CD4-positive, alpha-beta T cell treated with Interleukin-6 for 4 hours (primary cell): ENCODE measurements at regions not wholly inside any gene's neighbourhood (a gene's known extent, or its start where the extent isn't known, plus 50 kb on each side); places are given as distances from the start of the nearest gene placed in this dataset.
"Not testable (repeated sequence)": the region's sequence is repeated elsewhere in the genome, so short reads cannot be mapped to it uniquely, and the experiment has no call there.

Experiments used
- DNase-seq: peaks from one replicate; pipeline ENCODE4 v3.0.0-alpha.2; 2020; ENCODE audit warnings: mixed read lengths

DNA sequence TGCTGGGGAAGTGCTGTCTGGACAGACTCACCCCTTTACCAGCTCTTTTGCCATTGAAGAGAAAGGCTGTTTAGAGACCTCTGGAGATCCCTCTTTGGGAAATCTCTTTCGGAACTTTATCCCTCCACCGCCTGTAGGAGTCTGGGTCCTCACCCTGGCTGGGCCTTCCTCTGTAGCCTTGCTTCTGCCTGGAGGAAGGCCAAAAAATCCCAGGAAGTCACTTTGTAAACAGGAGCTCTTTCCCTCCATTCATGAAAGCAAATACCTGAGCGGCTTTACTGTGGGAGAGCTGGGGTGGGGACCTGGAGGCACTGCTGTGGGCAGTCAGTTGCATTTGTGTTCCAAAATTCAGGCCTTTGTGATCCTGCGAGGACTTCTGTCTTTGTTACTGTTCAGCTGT is 126.2 kb downstream of the KLF6 start:
- no peak for DNase-seq

- no peak for DNase-seq
Measured at GRCh38 chr10:3656214-3656613, 128.8 kb downstream of the KLF6 start.

- DNase-seq = no peak
Measured at GRCh38 chr10:3655528-3655927, 129.5 kb downstream of the KLF6 start.

DNA sequence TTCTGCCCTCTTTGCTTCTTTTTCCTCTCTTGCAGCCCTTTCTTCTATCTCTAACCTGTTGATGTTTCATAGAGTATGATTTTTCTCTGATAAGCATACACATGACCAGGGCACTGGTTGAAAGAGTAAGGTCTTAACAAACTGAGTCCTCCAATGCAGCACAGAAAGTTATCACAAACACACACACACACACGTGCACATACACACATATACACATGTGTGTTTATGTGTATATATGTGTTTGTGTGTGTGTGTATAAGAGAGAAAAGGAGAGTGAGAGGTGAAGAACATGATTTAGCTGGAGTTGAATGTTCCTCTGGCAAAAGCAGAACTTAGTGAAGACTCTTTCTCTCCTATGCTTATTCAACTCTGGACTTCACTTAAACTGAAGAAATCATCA is 130.0 kb downstream of the KLF6 start:
- DNase-seq = no peak

DNA sequence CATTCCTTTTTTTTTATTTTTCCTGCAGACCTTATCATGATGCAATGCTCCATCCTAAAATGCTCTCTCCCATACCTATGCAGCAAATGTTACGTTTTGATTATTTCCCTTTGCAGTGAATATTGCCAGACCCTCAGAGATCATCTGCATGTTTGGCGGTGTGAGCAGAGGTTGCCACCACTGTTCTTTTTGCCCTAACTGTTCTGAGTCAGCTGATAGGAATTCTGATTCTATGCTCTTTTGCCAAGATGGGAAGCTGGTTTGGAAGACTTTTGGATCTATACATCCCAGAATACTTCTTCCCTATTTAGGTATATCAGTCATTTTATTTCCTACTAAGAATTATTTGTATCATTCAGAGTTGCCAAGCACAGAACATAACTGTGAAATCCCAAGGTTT is 130.5 kb downstream of the KLF6 start:
- no peak for DNase-seq

- not testable (repeated sequence) for DNase-seq
Measured at GRCh38 chr10:3653303-3653702, 131.7 kb downstream of the KLF6 start.

GRCh38 chr10:3652886-3653285 is 132.1 kb downstream of the KLF6 start:
- peak; percentile 30 for DNase-seq

DNA sequence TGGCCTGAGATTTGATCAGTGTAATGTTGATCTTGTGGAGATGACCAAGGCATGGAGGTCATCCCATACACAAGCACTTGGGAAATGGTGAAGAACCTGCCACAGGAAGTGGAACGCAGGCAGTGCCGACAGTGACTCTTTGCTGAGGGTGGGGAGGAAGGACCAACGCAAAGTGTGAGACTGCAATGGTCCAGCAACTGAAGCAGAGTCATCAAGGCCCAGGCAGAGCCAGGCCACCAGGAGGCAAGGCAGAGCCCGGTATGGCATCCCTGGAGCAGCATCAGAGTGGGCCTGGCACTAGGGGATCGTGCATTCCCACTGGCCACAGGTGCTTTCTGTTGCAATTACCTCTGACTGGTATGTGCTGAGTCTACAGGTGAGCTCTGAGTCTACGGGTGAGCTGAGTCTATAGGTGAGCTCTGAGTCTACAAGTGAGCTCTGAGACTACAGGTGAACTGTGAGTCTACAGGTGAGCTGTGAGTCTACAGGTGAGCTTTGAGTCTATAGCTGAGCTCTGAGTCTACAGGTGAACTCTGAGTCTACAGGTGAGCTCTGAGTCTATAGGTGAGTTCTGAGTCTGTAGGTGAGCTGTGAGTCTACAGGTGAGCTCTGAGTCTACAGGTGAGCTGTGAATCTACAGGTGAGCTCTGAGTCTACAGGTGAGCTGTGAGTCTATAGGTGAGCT is 132.9 kb downstream of the KLF6 start:
- no peak for DNase-seq

DNA sequence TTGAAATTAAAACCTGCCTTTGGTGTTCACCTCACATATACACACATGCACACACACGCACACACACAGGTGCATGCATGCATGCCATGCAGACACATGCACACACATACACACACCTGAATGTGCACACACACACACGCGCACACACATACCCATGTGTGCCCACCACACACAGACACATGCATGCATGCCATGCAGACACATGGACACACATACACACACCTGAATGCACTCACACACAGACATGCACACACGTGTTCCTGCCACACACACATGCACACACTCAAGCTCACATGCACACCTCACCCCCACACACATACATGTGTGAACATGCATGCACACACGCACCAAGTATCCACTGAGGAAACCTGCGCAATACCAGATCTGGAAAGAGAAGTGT is 136.4 kb downstream of the KLF6 start:
- DNase-seq = no peak

DNA sequence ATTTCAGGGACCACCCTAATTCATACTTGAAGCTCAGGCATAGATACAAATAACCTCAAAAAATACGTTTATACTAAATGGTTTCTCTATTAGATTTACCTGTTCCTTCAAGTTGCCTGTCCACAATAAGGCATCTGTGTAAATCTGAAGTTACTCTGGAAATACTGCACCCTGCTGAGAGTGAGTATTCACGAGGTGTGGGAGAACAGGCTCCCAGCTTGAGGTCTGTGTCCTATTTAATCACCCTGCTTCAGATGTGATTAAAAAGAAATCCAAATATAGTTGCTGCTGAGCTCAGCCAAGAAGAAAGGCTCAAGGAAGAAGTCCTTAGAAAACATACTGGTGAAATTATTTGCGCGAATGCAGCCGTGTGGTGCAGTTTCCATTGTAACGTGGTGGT is 136.8 kb downstream of the KLF6 start:
- DNase-seq = no peak

GRCh38 chr10:3647074-3647473 is 137.9 kb downstream of the KLF6 start:
- DNase-seq = no peak

DNA sequence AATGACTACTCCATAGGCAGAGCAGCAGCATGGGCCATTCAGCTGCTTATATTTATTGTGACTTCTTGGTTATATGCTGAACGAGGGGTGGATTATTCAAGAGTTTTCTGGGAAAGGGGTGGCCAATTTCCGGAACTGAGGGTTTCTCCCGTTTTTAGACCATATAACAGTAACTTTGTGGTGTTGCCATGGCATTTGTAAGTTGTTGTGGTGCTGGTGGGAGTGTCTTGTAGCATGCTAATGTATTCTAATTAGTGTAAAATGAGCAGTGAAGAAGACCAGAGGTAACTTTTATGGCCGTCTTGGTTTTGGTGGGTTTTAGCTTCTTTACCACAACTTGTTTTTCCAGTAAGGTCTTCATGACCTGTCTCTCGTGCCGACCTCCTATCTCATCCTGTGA is 139.6 kb downstream of the KLF6 start:
- no peak for DNase-seq

- DNase-seq = no peak
Measured at GRCh38 chr10:3640816-3641215, 144.2 kb downstream of the KLF6 start.

DNA sequence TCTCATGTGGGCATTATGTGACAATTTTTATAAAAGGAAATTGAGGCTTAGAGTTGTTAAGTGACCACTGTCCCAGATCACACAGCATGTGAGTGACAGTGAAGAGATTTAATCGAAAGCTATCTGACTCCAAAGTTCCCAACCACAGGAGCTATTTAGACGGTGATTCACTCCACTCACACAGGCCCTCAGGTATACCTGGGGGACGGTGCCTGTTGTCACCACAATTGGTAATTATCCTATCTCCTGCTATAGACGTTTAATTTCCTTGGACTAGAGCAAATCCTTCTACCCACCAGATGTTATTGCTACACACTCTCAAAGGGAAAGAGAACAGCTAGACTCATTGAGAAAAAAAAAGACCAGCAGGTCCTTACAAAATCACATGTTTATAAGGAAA is 145.5 kb downstream of the KLF6 start:
- DNase-seq = no peak

- DNase-seq = no peak
Measured at GRCh38 chr10:3636356-3637181, 148.4 kb downstream of the KLF6 start.

- DNase-seq = no peak
Measured at GRCh38 chr10:3635697-3636096, 149.3 kb downstream of the KLF6 start.

GRCh38 chr10:3635211-3635671 is 149.8 kb downstream of the KLF6 start:
- no peak for DNase-seq

DNA sequence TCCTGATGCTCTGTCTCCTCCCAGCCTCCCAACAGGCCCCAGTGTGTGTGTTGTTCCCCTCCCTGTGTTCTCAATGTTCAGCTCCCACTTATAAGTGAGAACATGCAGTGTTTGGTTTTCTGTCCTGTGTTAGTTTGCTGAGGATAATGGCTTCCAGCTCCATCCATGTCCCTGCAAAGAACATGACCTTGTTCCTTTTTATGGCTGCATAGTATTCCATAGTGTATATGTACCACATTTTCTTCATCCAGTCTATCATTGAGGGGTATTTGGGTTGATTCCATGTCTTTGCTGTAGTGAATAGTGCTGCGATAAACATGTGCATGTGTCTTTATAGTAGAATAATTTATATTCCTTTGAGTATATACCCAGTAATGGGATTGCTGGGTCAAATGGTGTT is 150.4 kb downstream of the KLF6 start:
- DNase-seq = not testable (repeated sequence)

DNA sequence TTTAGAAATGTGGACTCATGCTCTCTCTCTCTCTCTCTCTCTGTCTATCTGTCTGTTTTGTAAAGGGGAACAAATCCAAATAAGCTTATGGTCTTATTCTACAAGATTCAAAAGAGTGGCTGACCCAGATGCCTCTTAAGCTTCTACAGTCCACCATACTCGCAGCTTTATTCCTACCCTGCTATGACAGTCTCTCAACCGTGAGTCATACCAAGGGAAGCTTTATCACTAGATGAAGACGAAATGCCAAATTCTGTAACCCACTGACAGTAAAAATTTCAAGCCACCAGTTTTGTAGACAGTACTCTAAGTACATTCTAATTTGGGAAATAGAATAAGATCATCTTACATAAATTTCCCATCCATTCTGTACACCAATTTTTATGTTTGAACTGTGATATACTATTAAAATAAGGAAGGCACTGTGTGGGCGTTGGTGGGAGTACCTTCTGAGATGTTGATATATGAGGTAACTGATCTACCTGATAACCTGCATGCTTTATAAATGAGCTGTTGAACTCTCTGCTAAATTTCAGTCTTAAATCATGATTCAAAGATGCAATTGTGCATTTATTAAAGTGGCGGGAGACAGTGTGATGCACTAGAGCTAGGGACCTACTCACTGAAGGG is 153.2 kb downstream of the KLF6 start:
- DNase-seq = no peak

- DNase-seq = no peak
Measured at GRCh38 chr10:3631291-3631690, 153.7 kb downstream of the KLF6 start.

DNA sequence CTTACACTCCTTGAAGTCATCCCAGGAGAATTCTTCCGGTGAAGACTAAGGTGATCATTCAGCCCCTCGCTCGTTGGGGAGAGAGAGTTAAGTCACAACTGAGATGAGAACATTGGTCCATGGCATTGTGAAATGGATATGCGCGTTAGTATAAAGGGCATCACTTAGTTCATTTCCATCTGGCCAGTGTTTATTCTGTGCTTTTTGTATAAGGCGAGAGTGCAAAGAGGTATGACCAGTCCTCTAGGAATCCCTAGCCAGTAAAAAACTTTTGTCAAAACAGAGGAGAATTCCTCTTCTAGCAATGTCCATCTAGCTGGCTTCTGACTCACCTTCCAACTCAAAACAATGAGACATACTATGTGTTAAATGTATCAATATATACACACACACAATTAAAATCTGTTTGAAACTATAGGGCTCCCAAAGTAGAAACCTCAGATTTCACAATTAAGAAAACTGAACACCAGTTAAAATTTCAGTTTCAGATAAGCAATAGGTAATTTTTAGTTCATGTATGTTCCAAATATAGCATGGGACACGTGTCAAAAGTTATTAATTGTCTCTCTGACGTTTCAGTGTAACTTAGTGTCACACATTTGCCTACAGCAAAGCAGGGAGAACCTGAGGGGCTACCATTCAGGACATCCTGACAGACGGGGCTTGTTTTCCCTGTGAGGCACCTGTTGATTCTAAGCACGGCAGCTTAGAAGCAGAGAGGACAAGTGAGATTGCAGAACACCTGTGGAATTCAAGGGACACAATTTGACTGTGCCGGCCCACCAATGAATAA is 158.9 kb downstream of the KLF6 start:
- no peak for DNase-seq

- no peak for DNase-seq
Measured at GRCh38 chr10:3624367-3624766, 160.6 kb downstream of the KLF6 start.

GRCh38 chr10:3623746-3624145 is 161.3 kb downstream of the KLF6 start:
- DNase-seq = no peak
